Endothelial cell (in vitro differentiated cells): ENCODE measurements at regions not wholly inside any gene's neighbourhood (a gene's known extent, or its start where the extent isn't known, plus 50 kb on each side); places are given as distances from the start of the nearest gene placed in this dataset.

Experiments used
- DNase-seq: peaks from one replicate; pipeline ENCODE4 v3.0.0; 2021; ENCODE audit warnings: low spot score
- H3K27ac Mint-ChIP-seq: one replicate; pipeline ENCODE4 v1.8.0; 2021; ENCODE audit warnings: mixed read lengths, inconsistent platforms; ENCODE audit not compliant: unreplicated experiment
- H3K27me3 Mint-ChIP-seq: one replicate; pipeline ENCODE4 v1.8.0; 2021; ENCODE audit warnings: mild to moderate bottlenecking, moderate library complexity, mixed read lengths, inconsistent platforms; ENCODE audit not compliant: unreplicated experiment
- H3K36me3 Mint-ChIP-seq: one replicate; pipeline ENCODE4 v1.8.0; 2021; ENCODE audit warnings: mild to moderate bottlenecking, low read depth, mixed read lengths, inconsistent platforms; ENCODE audit not compliant: unreplicated experiment
- H3K4me1 Mint-ChIP-seq: one replicate; pipeline ENCODE4 v1.8.0; 2021; ENCODE audit warnings: mild to moderate bottlenecking, mixed read lengths, inconsistent platforms; ENCODE audit not compliant: unreplicated experiment
- H3K4me3 Mint-ChIP-seq: one replicate; pipeline ENCODE4 v1.8.0; 2021; ENCODE audit warnings: mild to moderate bottlenecking, mixed read lengths, inconsistent platforms; ENCODE audit not compliant: unreplicated experiment
- H3K9me3 Mint-ChIP-seq: one replicate; pipeline ENCODE4 v1.8.0; 2021; ENCODE audit warnings: mixed read lengths, inconsistent platforms; ENCODE audit not compliant: unreplicated experiment
- TF ChIP-seq, protein P1 (sequence below): fragments of 200-600 bp; sonication (generic); IDR thresholded peaks from one replicate; pipeline ENCODE4 v1.5.0; 2021; ENCODE audit warnings: antibody characterized with exemption; ENCODE audit not compliant: unreplicated experiment

DNA sequence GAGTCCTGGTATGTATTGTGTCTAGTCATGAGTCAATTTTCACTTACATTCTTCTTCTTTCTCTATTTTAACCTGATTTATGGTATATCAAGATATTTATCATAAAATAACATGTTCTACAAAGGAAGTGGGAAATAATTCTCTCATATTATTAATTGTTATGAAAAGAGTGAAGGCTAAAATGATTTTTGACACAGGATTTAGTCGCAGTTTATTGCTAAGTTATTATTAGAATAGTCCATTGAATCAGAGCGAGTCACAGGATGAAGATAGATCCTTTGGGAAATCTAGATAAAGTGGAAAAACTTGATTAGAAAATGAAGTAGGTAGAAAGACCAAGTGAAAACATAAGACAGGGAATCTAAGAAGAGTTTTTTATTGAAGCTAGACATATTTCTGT, 184.3 kb upstream of the DGKB start:
- H3K9me3 Mint-ChIP-seq, result no peaks in the 10 kb centered on the region
- H3K4me1 Mint-ChIP-seq, result peaks cover 5% of the 10 kb centered on the region
- H3K4me3 Mint-ChIP-seq, result no peak overlapping the region
- no peak for DNase-seq
- no peaks in the 10 kb centered on the region for H3K36me3 Mint-ChIP-seq
- no peaks in the 10 kb centered on the region for H3K27me3 Mint-ChIP-seq
- TF ChIP-seq, protein P1, sequence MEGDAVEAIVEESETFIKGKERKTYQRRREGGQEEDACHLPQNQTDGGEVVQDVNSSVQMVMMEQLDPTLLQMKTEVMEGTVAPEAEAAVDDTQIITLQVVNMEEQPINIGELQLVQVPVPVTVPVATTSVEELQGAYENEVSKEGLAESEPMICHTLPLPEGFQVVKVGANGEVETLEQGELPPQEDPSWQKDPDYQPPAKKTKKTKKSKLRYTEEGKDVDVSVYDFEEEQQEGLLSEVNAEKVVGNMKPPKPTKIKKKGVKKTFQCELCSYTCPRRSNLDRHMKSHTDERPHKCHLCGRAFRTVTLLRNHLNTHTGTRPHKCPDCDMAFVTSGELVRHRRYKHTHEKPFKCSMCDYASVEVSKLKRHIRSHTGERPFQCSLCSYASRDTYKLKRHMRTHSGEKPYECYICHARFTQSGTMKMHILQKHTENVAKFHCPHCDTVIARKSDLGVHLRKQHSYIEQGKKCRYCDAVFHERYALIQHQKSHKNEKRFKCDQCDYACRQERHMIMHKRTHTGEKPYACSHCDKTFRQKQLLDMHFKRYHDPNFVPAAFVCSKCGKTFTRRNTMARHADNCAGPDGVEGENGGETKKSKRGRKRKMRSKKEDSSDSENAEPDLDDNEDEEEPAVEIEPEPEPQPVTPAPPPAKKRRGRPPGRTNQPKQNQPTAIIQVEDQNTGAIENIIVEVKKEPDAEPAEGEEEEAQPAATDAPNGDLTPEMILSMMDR, result no peak
- H3K27ac Mint-ChIP-seq, result no peak overlapping the region

DNA sequence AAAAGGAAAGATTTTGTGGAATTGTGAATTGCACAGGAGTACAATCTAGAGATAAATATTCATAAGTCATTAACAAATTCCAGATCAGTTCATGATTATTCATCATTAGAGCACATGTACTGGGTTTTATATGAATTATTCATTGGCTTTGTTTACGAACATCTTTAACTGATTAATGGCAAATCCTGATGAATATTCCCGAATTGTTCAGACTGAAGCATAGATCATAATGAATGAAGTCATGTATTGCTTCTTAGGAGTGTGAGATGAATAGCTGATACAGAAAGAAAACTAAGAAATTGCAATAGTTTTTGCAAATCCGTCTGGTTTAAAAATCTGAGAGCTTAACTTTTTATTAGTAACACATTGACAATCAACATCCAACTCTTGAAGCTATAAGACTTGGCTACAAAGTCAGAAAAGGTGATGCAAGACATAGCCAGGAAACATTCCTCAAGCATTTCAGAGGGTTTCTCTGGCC, 183.6 kb upstream of the DGKB start:
- Mint-ChIP-seq H3K4me3 (no peak overlapping the region), H3K36me3 (no peaks in the 10 kb centered on the region), H3K4me1 (peaks cover 5% of the 10 kb centered on the region), H3K9me3 (no peaks in the 10 kb centered on the region), H3K27ac (no peak overlapping the region), H3K27me3 (no peaks in the 10 kb centered on the region)
- no peak for DNase-seq
- TF ChIP-seq, protein P1, result no peak

DNA sequence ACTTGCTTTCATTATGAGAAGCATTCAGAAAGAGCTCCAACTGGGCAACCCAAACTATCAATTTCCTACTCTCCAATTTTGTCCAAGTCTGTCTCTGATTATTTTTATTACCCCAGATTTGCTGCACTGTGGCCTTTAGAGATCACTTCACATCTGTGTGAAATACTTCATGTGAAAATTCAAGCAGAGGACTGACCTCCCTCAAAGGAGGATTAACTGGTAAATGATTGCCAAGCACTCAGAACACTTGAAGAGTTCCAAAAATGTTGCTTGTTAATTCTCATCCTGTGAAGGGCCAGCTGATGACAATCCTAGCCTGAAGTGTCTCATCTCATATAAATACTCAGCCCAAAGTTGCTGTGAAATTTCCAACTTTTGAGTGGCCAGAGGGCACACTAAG, 182.8 kb upstream of the DGKB start:
- Mint-ChIP-seq H3K4me1 (peaks cover 5% of the 10 kb centered on the region), H3K36me3 (no peaks in the 10 kb centered on the region), H3K4me3 (no peak overlapping the region), H3K9me3 (no peaks in the 10 kb centered on the region), H3K27me3 (no peaks in the 10 kb centered on the region), H3K27ac (no peak overlapping the region)
- TF ChIP-seq, protein P1, result no peak
- no peak for DNase-seq

DNA sequence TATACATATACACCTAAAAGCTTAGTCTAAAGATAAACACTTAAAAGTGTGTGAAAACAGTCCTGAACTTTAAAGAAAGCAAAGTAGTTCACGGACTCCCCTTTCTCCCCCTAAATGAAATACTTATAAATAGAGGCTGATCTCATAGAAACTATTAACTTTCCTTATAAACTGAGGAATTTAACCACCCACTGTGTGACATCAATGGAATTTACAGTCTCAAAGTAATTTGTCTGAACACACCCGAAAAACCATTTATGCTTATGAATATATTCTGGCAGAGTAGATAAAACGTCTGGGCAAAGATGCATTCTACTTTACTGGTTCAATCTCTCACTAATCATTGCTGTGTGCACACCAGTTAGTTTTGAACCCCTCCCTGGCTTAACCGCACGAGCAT, 181.8 kb upstream of the DGKB start:
- Mint-ChIP-seq H3K27ac (no peak overlapping the region), H3K36me3 (no peaks in the 10 kb centered on the region), H3K4me3 (no peak overlapping the region), H3K4me1 (peaks cover under 1% of the 10 kb centered on the region), H3K27me3 (no peaks in the 10 kb centered on the region), H3K9me3 (no peaks in the 10 kb centered on the region)
- no peak for DNase-seq
- TF ChIP-seq, protein P1, result no peak

DNA sequence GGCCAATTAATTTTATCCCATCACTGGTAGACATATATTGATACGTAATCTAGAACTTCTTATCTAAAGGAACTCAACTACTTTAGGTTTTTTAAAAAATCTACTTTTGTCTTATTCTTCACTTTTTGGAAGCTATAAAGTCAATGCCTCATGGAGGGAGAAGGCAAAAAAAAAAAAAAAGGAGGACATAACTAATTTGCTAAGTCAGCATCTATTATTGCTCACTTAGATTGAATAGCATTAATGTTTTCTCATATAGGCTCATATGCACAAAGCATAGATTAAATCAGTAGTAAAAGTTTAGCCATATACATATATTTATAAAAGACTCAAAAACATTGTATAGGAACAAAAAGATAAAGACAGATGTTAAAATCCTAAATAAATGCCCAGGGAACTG, 179.3 kb upstream of the DGKB start:
- no peak for DNase-seq
- Mint-ChIP-seq H3K4me3 (no peak overlapping the region), H3K36me3 (no peaks in the 10 kb centered on the region), H3K27me3 (no peaks in the 10 kb centered on the region), H3K4me1 (no peaks in the 10 kb centered on the region), H3K27ac (no peak overlapping the region), H3K9me3 (no peaks in the 10 kb centered on the region)
- TF ChIP-seq, protein P1, result no peak
